Gastrocnemius medialis (tissue), 4 donors: ENCODE measurements at regions not wholly inside any gene's neighbourhood (a gene's known extent, or its start where the extent isn't known, plus 50 kb on each side); places are given as distances from the start of the nearest gene placed in this dataset.

Experiments used
- CTCF ChIP-seq, 5 experiments: fragments of 450-650 bp in 3 of 5; fragments of 200-600 bp in 2 of 5; sonication (generic) in 2 of 5; IDR thresholded peaks in 4 of 5; conservative IDR thresholded peaks in 1 of 5; 1 replicate in 4 of 5; 2 replicates in 1 of 5; pipeline ENCODE4 v1.5.1; 2016 to 2019; ENCODE audit warnings: antibody characterized with exemption in 5 of 5, mild to moderate bottlenecking in 3 of 5, moderate library complexity in 3 of 5
- POLR2A ChIP-seq, 2 donors: fragments of 450-650 bp; IDR thresholded peaks; one replicate each; pipeline ENCODE4 v1.6.1; 2017; ENCODE audit warnings: antibody characterized with exemption in 2 of 2, mild to moderate bottlenecking in 2 of 2, moderate library complexity in 2 of 2

DNA sequence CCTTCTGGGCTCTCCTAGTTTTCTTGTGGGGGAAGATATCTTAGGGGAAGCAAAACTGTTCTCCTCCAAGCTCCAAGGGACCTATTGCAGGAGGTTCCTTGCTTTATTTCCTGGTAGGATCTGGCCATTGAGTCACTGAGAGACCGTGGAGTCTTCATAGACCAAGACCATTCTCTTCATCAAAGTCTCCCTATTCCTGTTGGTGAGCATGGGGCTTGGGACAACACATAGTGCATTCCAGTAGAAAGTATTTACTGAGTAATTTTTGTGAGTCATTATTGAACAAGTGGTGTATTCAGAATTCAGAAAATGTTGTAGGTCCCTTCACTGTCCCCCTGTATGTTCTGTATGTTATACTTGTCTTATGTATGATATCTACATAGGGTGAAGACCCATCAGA, 133.6 kb downstream of the CDH26 start:
- TF ChIP-seq CTCF (IDR thresholded peaks at IDR 0.05 in 4 of 5, conservative IDR thresholded peaks at IDR 0.05 in 1 of 5) (no peak), POLR2A (IDR thresholded peaks at IDR 0.05) (no peak)
